ENCODE measurements at regions not wholly inside any gene's neighbourhood (a gene's known extent, or its start where the extent isn't known, plus 50 kb on each side); places are given as distances from the start of the nearest gene placed in this dataset.

GRCh38 chr21:22516230-22516629, 1518.0 kb downstream of the NCAM2 start:
- no peak for DNase-seq (ENCODE audit: low read depth)
- TF ChIP-seq, protein P1, sequence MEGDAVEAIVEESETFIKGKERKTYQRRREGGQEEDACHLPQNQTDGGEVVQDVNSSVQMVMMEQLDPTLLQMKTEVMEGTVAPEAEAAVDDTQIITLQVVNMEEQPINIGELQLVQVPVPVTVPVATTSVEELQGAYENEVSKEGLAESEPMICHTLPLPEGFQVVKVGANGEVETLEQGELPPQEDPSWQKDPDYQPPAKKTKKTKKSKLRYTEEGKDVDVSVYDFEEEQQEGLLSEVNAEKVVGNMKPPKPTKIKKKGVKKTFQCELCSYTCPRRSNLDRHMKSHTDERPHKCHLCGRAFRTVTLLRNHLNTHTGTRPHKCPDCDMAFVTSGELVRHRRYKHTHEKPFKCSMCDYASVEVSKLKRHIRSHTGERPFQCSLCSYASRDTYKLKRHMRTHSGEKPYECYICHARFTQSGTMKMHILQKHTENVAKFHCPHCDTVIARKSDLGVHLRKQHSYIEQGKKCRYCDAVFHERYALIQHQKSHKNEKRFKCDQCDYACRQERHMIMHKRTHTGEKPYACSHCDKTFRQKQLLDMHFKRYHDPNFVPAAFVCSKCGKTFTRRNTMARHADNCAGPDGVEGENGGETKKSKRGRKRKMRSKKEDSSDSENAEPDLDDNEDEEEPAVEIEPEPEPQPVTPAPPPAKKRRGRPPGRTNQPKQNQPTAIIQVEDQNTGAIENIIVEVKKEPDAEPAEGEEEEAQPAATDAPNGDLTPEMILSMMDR (IDR thresholded peaks at IDR 0.05; ENCODE audit: insufficient read depth, low read length): no peak
- no peak overlapping the region for H3K4me3 ChIP-seq (ENCODE audit: low read depth, low read length)

DNA sequence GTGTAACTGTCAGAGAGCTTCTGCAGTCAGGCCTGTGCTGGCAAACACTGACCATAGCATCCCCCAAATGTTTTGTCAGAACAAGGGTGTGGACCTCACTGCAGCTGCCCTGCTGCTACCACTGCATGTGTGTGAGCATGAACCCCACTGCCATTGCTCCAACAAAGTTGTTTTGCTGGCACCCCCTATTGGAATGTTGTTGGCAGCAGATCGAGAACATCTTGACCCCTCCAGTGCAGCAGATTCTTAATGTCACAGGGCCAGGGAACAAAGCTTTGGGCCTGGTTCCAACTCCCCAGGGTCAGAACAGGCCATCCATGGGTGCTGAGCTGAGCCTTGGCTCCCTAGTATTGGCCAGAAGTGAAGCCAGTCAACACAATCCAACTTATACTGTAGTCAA, 1537.4 kb downstream of the NCAM2 start:
- no peak for DNase-seq (ENCODE audit: low read depth)
- TF ChIP-seq, protein P1 (IDR thresholded peaks at IDR 0.05; ENCODE audit: insufficient read depth, low read length): no peak

DNA sequence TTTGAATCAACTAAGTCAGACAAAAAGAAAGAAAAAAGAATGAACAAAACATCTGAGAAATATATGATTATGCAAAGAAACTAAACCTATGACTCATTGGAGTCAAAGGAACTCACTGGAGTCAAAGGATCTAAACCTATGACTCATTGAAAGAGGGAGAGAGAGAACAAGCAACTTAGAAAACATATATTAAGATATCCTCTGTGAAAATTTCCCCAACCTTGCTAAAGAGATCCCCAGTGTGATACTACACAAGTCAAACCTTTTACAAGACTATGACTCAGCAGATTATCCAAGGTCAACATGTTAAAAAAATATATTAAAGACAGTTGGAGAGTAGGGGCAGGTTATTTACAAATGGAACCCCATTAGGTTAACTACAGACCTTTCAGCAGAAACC, 1538.3 kb downstream of the NCAM2 start:
- TF ChIP-seq, protein P1 (IDR thresholded peaks at IDR 0.05; ENCODE audit: insufficient read depth, low read length): no peak
- DNase-seq (ENCODE audit: low read depth): no peak
- no peak overlapping the region for H3K4me3 ChIP-seq (ENCODE audit: low read depth, low read length)

More for the DNA sequence above, 1537.4 kb downstream of the NCAM2 start:
- H3K4me3 ChIP-seq (ENCODE audit: low read depth, low read length): no peak overlapping the region

- no peak overlapping the region for H3K4me3 ChIP-seq (ENCODE audit: low read depth, low read length)
- no peak for DNase-seq (ENCODE audit: low read depth)
- TF ChIP-seq, protein P1 (IDR thresholded peaks at IDR 0.05; ENCODE audit: insufficient read depth, low read length): no peak
Observed at GRCh38 chr21:22544747-22545146, 1546.5 kb downstream of the NCAM2 start.

DNA sequence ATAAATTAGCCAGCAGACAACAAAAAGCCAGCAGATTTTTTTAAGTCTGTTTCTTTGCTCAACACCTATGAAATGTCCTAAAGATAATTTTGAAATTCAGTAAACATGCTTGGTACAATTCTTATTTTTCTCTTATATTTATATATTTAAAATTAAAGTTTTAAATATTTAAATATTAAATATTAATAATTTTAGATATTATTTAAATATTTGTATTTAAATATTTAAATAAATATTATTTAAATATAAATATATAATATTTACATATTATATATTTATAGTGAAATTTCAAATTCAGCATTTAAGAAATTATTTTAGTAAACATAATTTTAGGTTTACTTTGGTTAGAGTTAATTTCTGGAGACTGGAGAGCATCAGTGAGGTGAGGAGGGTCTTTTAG, 1554.2 kb downstream of the NCAM2 start:
- no peak overlapping the region for H3K4me3 ChIP-seq (ENCODE audit: low read depth, low read length)
- TF ChIP-seq, protein P1 (IDR thresholded peaks at IDR 0.05; ENCODE audit: insufficient read depth, low read length): no peak
- DNase-seq (ENCODE audit: low read depth): no peak

DNA sequence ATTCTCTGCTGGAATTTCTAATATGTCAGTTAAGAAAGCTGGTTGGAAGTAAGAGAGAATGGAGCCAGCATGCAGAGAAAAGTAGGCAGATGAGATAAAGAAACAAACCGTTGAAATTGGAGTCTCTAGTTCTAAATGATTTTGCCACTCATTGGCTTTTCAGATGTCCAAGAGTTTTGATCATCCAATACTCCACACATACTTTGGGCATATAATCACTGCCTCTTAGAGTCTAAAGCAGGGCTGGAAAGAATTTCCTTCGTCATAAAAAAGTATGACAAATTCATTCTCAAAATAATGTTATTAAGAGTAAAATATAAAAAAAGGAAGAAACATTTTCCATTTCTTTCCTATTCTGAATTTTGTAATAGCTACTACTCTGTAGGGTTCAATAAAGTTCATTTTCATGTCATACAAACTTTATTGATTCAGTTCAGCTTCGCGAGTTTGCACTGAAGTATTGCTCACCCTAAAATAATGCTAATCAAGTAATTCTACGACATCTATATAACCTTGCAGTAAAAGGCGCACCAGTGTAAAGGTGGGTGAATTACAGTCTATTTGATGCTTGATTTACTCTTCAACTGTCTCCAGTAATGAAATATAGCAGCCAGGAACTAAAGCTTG, 1556.6 kb downstream of the NCAM2 start:
- H3K4me3 ChIP-seq (ENCODE audit: low read depth, low read length): no peak overlapping the region
- no peak for DNase-seq (ENCODE audit: low read depth)
- TF ChIP-seq, protein P1 (IDR thresholded peaks at IDR 0.05; ENCODE audit: insufficient read depth, low read length): no peak

DNA sequence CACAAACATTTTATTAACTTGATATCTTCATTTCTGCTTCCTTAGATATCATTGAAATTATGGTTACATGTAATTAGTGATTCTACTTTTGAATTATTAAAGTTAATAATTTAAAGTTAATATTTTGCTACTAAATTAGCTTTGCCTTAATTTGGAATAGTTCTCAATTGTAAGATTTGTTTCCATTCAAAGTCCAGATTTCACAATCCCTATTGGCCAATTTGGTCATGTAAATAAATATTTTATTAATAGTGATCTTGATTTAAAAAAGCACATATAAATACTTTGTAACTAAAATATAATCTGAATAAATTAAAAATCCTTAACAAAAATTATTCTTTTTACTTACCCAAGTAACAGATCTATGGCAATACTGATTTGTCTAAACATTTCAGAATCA, 1558.6 kb downstream of the NCAM2 start:
- no peak for DNase-seq (ENCODE audit: low read depth)
- TF ChIP-seq, protein P1 (IDR thresholded peaks at IDR 0.05; ENCODE audit: insufficient read depth, low read length): no peak

More for the DNA sequence above, 1558.6 kb downstream of the NCAM2 start:
- no peak overlapping the region for H3K4me3 ChIP-seq (ENCODE audit: low read depth, low read length)

Data from fibroblast of the aortic adventitia (primary cell).